Karpas-422 (cell line): ENCODE measurements at regions not wholly inside any gene's neighbourhood (a gene's known extent, or its start where the extent isn't known, plus 50 kb on each side); places are given as distances from the start of the nearest gene placed in this dataset.

Experiments used
- DNase-seq: peaks from one replicate; pipeline ENCODE4 v3.0.0-alpha.2; 2015
- H2AFZ ChIP-seq: fragments of 200-600 bp; sonication (generic); 2 replicates; pipeline ENCODE4 v1.6.1; 2014; ENCODE audit warnings: antibody characterized with exemption, low read length, mixed read lengths
- H3K27ac ChIP-seq: fragments of 200-600 bp; sonication (generic); 2 replicates; pipeline ENCODE4 v1.5.1; 2014; ENCODE audit warnings: mild to moderate bottlenecking, low read length, moderate library complexity
- H3K27me3 ChIP-seq: fragments of 200-600 bp; sonication (generic); 2 replicates; pipeline ENCODE4 v1.6.1; 2014; ENCODE audit warnings: low read length, mixed read lengths
- H3K36me3 ChIP-seq: fragments of 200-600 bp; sonication (generic); 2 replicates; pipeline ENCODE4 v1.6.1; 2014; ENCODE audit warnings: low read length, mixed read lengths; ENCODE audit not compliant: insufficient read depth
- H3K4me1 ChIP-seq: fragments of 200-600 bp; sonication (generic); 2 replicates; pipeline ENCODE4 v1.6.1; 2014; ENCODE audit warnings: mild to moderate bottlenecking, low read length, mixed read lengths
- H3K4me2 ChIP-seq: fragments of 200-600 bp; sonication (generic); 2 replicates; pipeline ENCODE4 v1.6.1; 2014; ENCODE audit warnings: low read length, low read depth, mild to moderate bottlenecking; ENCODE audit not compliant: poor library complexity, severe bottlenecking
- H3K4me3 ChIP-seq: fragments of 200-600 bp; sonication (generic); 2 replicates; pipeline ENCODE4 v1.5.1; 2014; ENCODE audit warnings: mild to moderate bottlenecking, antibody characterized with exemption, low read length, mixed read lengths
- H3K79me2 ChIP-seq: fragments of 200-600 bp; sonication (generic); 2 replicates; pipeline ENCODE4 v1.6.1; 2014; ENCODE audit warnings: mild to moderate bottlenecking, low read length, mixed read lengths
- H3K9ac ChIP-seq: fragments of 200-600 bp; sonication (generic); 2 replicates; pipeline ENCODE4 v1.6.0; 2014; ENCODE audit warnings: low read length
- H3K9me2 ChIP-seq: fragments of 200-600 bp; sonication (generic), shearing (Covaris generic); replicated peaks from 2 replicates; pipeline ENCODE4 v1.6.0; 2014; ENCODE audit warnings: mild to moderate bottlenecking, low read length, moderate library complexity; ENCODE audit not compliant: insufficient read depth
- H3K9me3 ChIP-seq: fragments of 300-700, 200-600 bp; sonication (generic); 2 replicates; pipeline ENCODE4 v1.6.1; 2014; ENCODE audit warnings: low read length, mixed read lengths
- H4K20me1 ChIP-seq: fragments of 200-600 bp; sonication (generic); 2 replicates; pipeline ENCODE4 v1.6.1; 2014; ENCODE audit warnings: mild to moderate bottlenecking, antibody characterized with exemption, low read length, low read depth; ENCODE audit not compliant: insufficient read depth

GRCh38 chr19:30281906-30282305 is 90.3 kb upstream of the ZNF536 start:
- Histone ChIP-seq H2AFZ (no peak overlapping the region), H3K27ac (no peak overlapping the region), H3K27me3 (no peaks in the 10 kb centered on the region), H3K4me3 (no peak overlapping the region), H4K20me1 (no peaks in the 10 kb centered on the region), H3K36me3 (no peaks in the 10 kb centered on the region), H3K9me2 (no peaks in the 10 kb centered on the region), H3K4me2 (no peak overlapping the region), H3K79me2 (no peaks in the 10 kb centered on the region), H3K4me1 (peaks cover 76% of the 10 kb centered on the region), H3K9ac (no peak overlapping the region), H3K9me3 (no peaks in the 10 kb centered on the region)
- DNase-seq: no peak

DNA sequence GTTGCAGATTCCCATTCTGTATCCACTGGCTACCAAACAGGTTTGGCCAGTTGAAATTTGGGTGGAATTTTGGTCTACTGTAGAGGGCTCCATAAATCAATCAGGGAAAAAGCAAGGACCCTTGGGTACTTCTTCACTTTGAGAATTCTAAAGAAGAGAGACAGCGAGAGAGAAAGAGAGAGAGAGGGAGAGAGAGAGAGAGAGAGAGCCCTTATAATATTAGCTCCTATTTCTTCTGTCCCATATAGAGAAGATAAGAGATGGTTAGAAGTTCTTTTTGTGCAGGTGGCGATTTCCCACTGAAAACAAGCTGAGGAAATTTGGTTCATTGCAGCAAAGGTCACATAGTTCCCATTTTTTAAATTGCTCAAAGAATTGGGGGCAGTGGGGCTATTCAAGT is 88.6 kb upstream of the ZNF536 start:
- Histone ChIP-seq H3K9me3 (no peaks in the 10 kb centered on the region), H2AFZ (peak overlapping the region; percentile 64), H4K20me1 (no peaks in the 10 kb centered on the region), H3K27ac (no peak overlapping the region), H3K4me2 (peak overlapping the region; percentile 10), H3K36me3 (no peaks in the 10 kb centered on the region), H3K27me3 (no peaks in the 10 kb centered on the region), H3K79me2 (no peaks in the 10 kb centered on the region), H3K4me1 (peaks cover 62% of the 10 kb centered on the region), H3K4me3 (no peak overlapping the region), H3K9me2 (no peaks in the 10 kb centered on the region), H3K9ac (0 out of 2 replicates have a peak overlapping the region, but pooled peaks have one; percentile 19)
- no peak for DNase-seq

GRCh38 chr19:30284209-30284608 is 88.0 kb upstream of the ZNF536 start:
- no peaks in the 10 kb centered on the region for H3K9me2 ChIP-seq
- H2AFZ ChIP-seq: peak overlapping the region; percentile 64
- no peak overlapping the region for H3K4me3 ChIP-seq
- no peaks in the 10 kb centered on the region for H3K27me3 ChIP-seq
- no peaks in the 10 kb centered on the region for H3K9me3 ChIP-seq
- DNase-seq: peak; percentile 51
- H3K9ac ChIP-seq: no peak overlapping the region
- H3K4me1 ChIP-seq: peaks cover 62% of the 10 kb centered on the region
- H3K4me2 ChIP-seq: peak overlapping the region; percentile 10
- no peak overlapping the region for H3K27ac ChIP-seq
- no peaks in the 10 kb centered on the region for H4K20me1 ChIP-seq
- no peaks in the 10 kb centered on the region for H3K79me2 ChIP-seq
- H3K36me3 ChIP-seq: no peaks in the 10 kb centered on the region

GRCh38 chr19:30284885-30285284 is 87.3 kb upstream of the ZNF536 start:
- Histone ChIP-seq H3K4me2 (no peak overlapping the region), H3K4me1 (peaks cover 61% of the 10 kb centered on the region), H3K9me2 (no peaks in the 10 kb centered on the region), H3K9me3 (no peaks in the 10 kb centered on the region), H2AFZ (no peak overlapping the region), H3K9ac (no peak overlapping the region), H4K20me1 (no peaks in the 10 kb centered on the region), H3K27ac (no peak overlapping the region), H3K27me3 (no peaks in the 10 kb centered on the region), H3K79me2 (no peaks in the 10 kb centered on the region), H3K4me3 (no peak overlapping the region), H3K36me3 (no peaks in the 10 kb centered on the region)
- DNase-seq: no peak

- no peaks in the 10 kb centered on the region for H4K20me1 ChIP-seq
- H3K79me2 ChIP-seq: no peaks in the 10 kb centered on the region
Measured at GRCh38 chr19:30286378-30286777, 85.8 kb upstream of the ZNF536 start.

DNA sequence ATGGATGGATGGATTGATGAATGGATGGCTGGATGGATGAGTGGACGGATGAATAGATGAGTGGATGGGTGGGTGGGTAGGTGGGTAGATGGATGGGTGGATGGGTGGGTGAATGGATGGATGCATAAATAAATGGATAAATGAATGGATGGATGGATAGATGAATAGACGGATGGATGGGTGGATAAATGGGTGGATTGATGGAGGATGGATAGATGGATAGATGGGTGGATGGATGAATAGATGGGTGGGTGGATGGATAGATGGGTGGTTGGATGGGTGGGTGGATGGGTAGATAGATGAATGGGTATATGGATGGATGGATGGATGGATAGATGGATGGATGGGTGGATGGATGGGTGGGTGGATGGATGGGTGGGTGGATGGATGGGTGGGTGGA is 84.9 kb upstream of the ZNF536 start:
- DNase-seq: no peak
- H2AFZ ChIP-seq: no peak overlapping the region
- H3K9me3 ChIP-seq: no peaks in the 10 kb centered on the region
- H3K36me3 ChIP-seq: no peaks in the 10 kb centered on the region
- no peak overlapping the region for H3K4me3 ChIP-seq
- no peak overlapping the region for H3K9ac ChIP-seq
- H3K79me2 ChIP-seq: no peaks in the 10 kb centered on the region
- H4K20me1 ChIP-seq: no peaks in the 10 kb centered on the region
- H3K27ac ChIP-seq: no peak overlapping the region
- no peaks in the 10 kb centered on the region for H3K27me3 ChIP-seq
- no peaks in the 10 kb centered on the region for H3K9me2 ChIP-seq
- no peak overlapping the region for H3K4me2 ChIP-seq
- H3K4me1 ChIP-seq: peaks cover 47% of the 10 kb centered on the region

More at GRCh38 chr19:30286378-30286777, 85.8 kb upstream of the ZNF536 start:
- no peaks in the 10 kb centered on the region for H3K36me3 ChIP-seq
- H3K4me3 ChIP-seq: no peak overlapping the region
- peaks cover 56% of the 10 kb centered on the region for H3K4me1 ChIP-seq
- H3K27ac ChIP-seq: no peak overlapping the region
- H2AFZ ChIP-seq: no peak overlapping the region
- no peak for DNase-seq
- no peak overlapping the region for H3K4me2 ChIP-seq
- no peaks in the 10 kb centered on the region for H3K9me2 ChIP-seq
- H3K27me3 ChIP-seq: no peaks in the 10 kb centered on the region
- H3K9me3 ChIP-seq: no peaks in the 10 kb centered on the region
- no peak overlapping the region for H3K9ac ChIP-seq

DNA sequence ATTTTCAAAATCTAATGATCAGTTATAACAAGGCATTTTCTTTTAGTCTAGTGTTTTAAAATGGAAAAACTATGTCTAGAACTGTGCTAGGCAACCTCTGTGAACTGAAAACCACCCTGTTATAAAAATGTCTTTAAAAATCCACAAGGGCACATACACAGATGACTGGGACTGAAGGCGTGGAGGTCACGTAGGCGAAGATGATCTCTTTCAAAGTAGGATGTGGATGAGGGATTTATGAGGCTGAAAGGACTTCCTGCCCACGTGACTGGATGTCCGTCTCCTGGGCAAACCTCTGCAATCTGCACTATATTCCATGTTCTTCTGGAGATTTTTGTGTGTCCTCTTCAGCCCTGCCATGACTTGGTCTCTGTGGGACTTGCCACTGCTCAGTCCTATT is 84.2 kb upstream of the ZNF536 start:
- Histone ChIP-seq H3K27me3 (no peaks in the 10 kb centered on the region), H3K9me2 (no peaks in the 10 kb centered on the region), H3K4me1 (peaks cover 45% of the 10 kb centered on the region), H3K9ac (no peak overlapping the region), H4K20me1 (no peaks in the 10 kb centered on the region), H3K9me3 (no peaks in the 10 kb centered on the region), H3K79me2 (no peaks in the 10 kb centered on the region), H3K36me3 (no peaks in the 10 kb centered on the region), H3K4me3 (no peak overlapping the region), H2AFZ (no peak overlapping the region), H3K4me2 (no peak overlapping the region), H3K27ac (no peak overlapping the region)
- DNase-seq: no peak

- H3K4me1 ChIP-seq: peaks cover 45% of the 10 kb centered on the region
- H3K27ac ChIP-seq: no peak overlapping the region
- H3K4me3 ChIP-seq: no peak overlapping the region
- H3K79me2 ChIP-seq: no peaks in the 10 kb centered on the region
- no peaks in the 10 kb centered on the region for H3K9me3 ChIP-seq
- H4K20me1 ChIP-seq: no peaks in the 10 kb centered on the region
- H2AFZ ChIP-seq: no peak overlapping the region
- no peak overlapping the region for H3K9ac ChIP-seq
- no peaks in the 10 kb centered on the region for H3K36me3 ChIP-seq
- DNase-seq: no peak
- no peaks in the 10 kb centered on the region for H3K27me3 ChIP-seq
- no peaks in the 10 kb centered on the region for H3K9me2 ChIP-seq
- H3K4me2 ChIP-seq: no peak overlapping the region
Measured at GRCh38 chr19:30288911-30289310, 83.3 kb upstream of the ZNF536 start.

GRCh38 chr19:30289336-30289735 is 82.8 kb upstream of the ZNF536 start:
- H3K27me3 ChIP-seq: no peaks in the 10 kb centered on the region
- no peaks in the 10 kb centered on the region for H3K9me3 ChIP-seq
- H3K9me2 ChIP-seq: no peaks in the 10 kb centered on the region
- no peak overlapping the region for H3K4me2 ChIP-seq
- no peak overlapping the region for H2AFZ ChIP-seq
- no peaks in the 10 kb centered on the region for H3K79me2 ChIP-seq
- no peak for DNase-seq
- peaks cover 44% of the 10 kb centered on the region for H3K4me1 ChIP-seq
- no peak overlapping the region for H3K4me3 ChIP-seq
- H3K36me3 ChIP-seq: no peaks in the 10 kb centered on the region
- no peaks in the 10 kb centered on the region for H4K20me1 ChIP-seq
- no peak overlapping the region for H3K9ac ChIP-seq
- H3K27ac ChIP-seq: no peak overlapping the region
